Parathyroid adenoma (tissue), 2 donors: ENCODE measurements at regions not wholly inside any gene's neighbourhood (a gene's known extent, or its start where the extent isn't known, plus 50 kb on each side); places are given as distances from the start of the nearest gene placed in this dataset.
"Not testable (repeated sequence)": the region's sequence is repeated elsewhere in the genome, so short reads cannot be mapped to it uniquely, and the experiment has no call there.

Experiments
- H2AFZ ChIP-seq: fragments of 300-600 bp; sonication (generic); one replicate; pipeline ENCODE4 v1.7.0; 2017; ENCODE audit warnings: antibody characterized with exemption, mild to moderate bottlenecking
- H3K27ac ChIP-seq: fragments of 300-600 bp; sonication (generic); one replicate; pipeline ENCODE4 v1.7.0; 2017
- H3K27me3 ChIP-seq: fragments of 300-600 bp; sonication (generic); one replicate; pipeline ENCODE4 v1.7.0; 2017; ENCODE audit warnings: low read length; ENCODE audit not compliant: control insufficient read depth, insufficient read depth
- H3K36me3 ChIP-seq: fragments of 300-600 bp; sonication (generic); one replicate; pipeline ENCODE4 v1.7.0; 2017; ENCODE audit warnings: low read length; ENCODE audit not compliant: control insufficient read depth, insufficient read depth
- H3K4me1 ChIP-seq: fragments of 300-600 bp; sonication (generic); one replicate; pipeline ENCODE4 v1.7.0; 2017; ENCODE audit warnings: control low read depth
- H3K4me2 ChIP-seq: fragments of 300-600 bp; sonication (generic); one replicate; pipeline ENCODE4 v1.7.0; 2017; ENCODE audit warnings: low read length
- H3K4me3 ChIP-seq: fragments of 300-600 bp; sonication (generic); one replicate; pipeline ENCODE4 v1.7.0; 2017; ENCODE audit warnings: low read depth, low read length
- H3K79me2 ChIP-seq: fragments of 300-600 bp; sonication (generic); one replicate; pipeline ENCODE4 v1.7.0; 2017; ENCODE audit warnings: control low read depth
- H3K9ac ChIP-seq: fragments of 300-600 bp; sonication (generic); one replicate; pipeline ENCODE4 v1.7.0; 2017; ENCODE audit warnings: mild to moderate bottlenecking
- H3K9me3 ChIP-seq: fragments of 300-600 bp; sonication (generic); one replicate; pipeline ENCODE4 v1.7.0; 2017; ENCODE audit warnings: low read length; ENCODE audit not compliant: control insufficient read depth
- TF ChIP-seq, protein P1 (sequence below): fragments of 300-600 bp; sonication (generic); IDR thresholded peaks from one replicate; pipeline ENCODE4 v1.7.0; 2017; ENCODE audit warnings: antibody characterized with exemption, mild to moderate bottlenecking
- donor health status: primary hyperparathyroidism.

DNA sequence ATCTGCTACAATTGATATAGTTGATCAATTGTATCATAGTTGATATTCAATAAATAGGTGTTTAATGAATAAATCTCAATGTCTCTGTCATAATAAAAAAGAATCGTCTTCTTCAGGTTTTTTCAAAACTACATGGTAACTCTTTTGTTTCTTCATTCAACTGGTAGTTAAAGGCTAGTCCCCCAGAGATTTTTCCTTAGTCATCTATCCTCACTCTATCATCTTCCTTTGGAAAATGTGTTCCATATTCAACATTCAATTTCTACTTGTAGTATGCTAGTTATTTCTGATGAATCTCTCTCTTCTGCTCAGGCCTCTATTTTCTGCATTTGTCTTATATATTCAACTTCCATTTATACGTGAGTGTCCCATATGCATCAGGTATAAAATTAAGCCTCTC is 558.8 kb downstream of the KCNT2 start:
- Histone ChIP-seq H3K9ac (no peak overlapping the region), H3K4me1 (no peaks in the 10 kb centered on the region), H3K27me3 (no peaks in the 10 kb centered on the region), H3K79me2 (no peaks in the 10 kb centered on the region), H3K36me3 (no peaks in the 10 kb centered on the region), H3K4me3 (no peak overlapping the region), H3K9me3 (no peaks in the 10 kb centered on the region), H3K4me2 (no peak overlapping the region), H3K27ac (no peak overlapping the region), H2AFZ (no peak overlapping the region)
- TF ChIP-seq, protein P1, sequence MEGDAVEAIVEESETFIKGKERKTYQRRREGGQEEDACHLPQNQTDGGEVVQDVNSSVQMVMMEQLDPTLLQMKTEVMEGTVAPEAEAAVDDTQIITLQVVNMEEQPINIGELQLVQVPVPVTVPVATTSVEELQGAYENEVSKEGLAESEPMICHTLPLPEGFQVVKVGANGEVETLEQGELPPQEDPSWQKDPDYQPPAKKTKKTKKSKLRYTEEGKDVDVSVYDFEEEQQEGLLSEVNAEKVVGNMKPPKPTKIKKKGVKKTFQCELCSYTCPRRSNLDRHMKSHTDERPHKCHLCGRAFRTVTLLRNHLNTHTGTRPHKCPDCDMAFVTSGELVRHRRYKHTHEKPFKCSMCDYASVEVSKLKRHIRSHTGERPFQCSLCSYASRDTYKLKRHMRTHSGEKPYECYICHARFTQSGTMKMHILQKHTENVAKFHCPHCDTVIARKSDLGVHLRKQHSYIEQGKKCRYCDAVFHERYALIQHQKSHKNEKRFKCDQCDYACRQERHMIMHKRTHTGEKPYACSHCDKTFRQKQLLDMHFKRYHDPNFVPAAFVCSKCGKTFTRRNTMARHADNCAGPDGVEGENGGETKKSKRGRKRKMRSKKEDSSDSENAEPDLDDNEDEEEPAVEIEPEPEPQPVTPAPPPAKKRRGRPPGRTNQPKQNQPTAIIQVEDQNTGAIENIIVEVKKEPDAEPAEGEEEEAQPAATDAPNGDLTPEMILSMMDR = no peak

DNA sequence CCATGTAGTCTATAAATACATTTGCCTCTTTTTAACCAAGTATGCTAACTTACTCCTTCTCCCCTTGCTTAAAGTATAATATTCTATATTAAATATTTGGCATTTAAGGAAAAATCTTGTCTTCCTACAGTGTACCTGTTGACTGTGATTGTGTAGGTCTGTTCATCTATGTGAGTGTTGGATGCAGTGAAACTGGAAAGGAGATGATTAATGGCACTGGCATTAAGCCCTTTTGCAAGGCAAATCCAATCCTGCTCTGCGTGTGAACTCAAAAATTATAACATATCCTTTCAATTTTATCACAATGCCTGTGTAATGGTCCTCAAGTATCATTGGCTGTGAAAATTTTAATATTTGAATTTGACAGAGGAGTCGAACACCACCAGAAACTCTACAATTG is 565.0 kb downstream of the KCNT2 start:
- H3K27ac ChIP-seq = no peak overlapping the region
- H3K27me3 ChIP-seq = no peaks in the 10 kb centered on the region
- H3K4me3 ChIP-seq = no peak overlapping the region
- TF ChIP-seq, protein P1 = no peak
- H3K4me1 ChIP-seq = no peaks in the 10 kb centered on the region
- no peaks in the 10 kb centered on the region for H3K79me2 ChIP-seq
- no peak overlapping the region for H3K4me2 ChIP-seq
- H3K9me3 ChIP-seq = no peaks in the 10 kb centered on the region
- no peak overlapping the region for H3K9ac ChIP-seq
- H2AFZ ChIP-seq = no peak overlapping the region
- no peaks in the 10 kb centered on the region for H3K36me3 ChIP-seq

DNA sequence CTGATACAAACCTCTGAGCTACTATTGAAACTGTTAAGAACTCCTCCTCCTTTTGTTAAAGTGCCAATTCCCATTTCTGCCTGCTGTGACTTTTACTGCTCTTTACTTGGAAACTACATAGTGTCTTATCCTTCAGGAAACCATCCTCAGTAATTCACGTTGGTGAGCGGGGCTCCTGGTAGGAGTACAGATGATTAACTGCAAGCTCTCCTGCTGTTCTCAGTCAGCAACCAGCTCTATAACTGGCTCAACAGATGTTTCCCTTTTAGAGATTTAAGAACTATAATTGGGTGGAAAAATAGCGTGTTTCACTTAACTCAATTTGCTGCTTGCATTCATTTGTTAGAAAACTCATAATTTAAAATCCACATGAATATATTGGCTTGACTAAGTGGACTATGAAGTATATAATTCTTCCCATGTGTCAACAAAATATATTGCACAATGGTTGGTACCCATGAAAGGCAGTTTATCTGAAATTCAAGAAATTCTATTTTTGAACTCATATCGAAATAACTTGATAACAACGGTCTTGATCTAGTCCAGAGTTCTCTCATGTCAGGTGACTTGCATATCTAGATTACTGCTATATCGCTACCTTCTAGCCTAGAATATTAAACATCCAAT is 574.0 kb downstream of the KCNT2 start:
- no peak overlapping the region for H3K27ac ChIP-seq
- no peak overlapping the region for H3K4me3 ChIP-seq
- H3K79me2 ChIP-seq = no peaks in the 10 kb centered on the region
- H3K4me1 ChIP-seq = no peaks in the 10 kb centered on the region
- no peaks in the 10 kb centered on the region for H3K9me3 ChIP-seq
- no peaks in the 10 kb centered on the region for H3K36me3 ChIP-seq
- no peak overlapping the region for H3K4me2 ChIP-seq
- no peaks in the 10 kb centered on the region for H3K27me3 ChIP-seq
- H3K9ac ChIP-seq = no peak overlapping the region
- TF ChIP-seq, protein P1 = no peak
- H2AFZ ChIP-seq = no peak overlapping the region

- H3K9me3 ChIP-seq, H2AFZ ChIP-seq, H3K4me2 ChIP-seq, H3K9ac ChIP-seq, H3K27me3 ChIP-seq, H3K79me2 ChIP-seq, H3K27ac ChIP-seq, H3K4me3 ChIP-seq, H3K4me1 ChIP-seq, H3K36me3 ChIP-seq: not testable (repeated sequence)
These were observed 576.9 kb downstream of the KCNT2 start for GRCh38 chr1:196031387-196031786.

DNA sequence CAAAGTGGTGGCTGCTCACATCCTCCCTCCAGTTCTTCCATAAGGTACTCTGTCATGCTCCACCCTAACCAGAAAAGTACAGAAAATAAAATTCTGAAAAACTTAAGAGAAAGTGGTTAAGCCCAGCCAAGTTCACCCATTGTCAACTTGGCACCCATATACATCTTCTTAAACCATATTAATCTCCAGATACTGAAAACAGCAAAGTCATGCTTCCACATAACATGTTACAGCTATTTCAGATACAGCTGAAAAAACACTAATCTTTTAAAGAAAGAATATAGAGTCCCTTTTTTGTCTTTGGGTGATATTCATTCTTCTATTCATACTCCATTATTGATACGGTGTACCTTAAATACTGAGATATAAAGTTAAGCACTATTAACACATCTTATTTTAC is 577.8 kb downstream of the KCNT2 start:
- Histone ChIP-seq H3K36me3 (no peaks in the 10 kb centered on the region), H3K4me3 (no peak overlapping the region), H3K9ac (no peak overlapping the region), H3K27ac (no peak overlapping the region), H3K79me2 (no peaks in the 10 kb centered on the region), H3K4me2 (no peak overlapping the region), H3K4me1 (no peaks in the 10 kb centered on the region), H3K27me3 (no peaks in the 10 kb centered on the region), H3K9me3 (no peaks in the 10 kb centered on the region), H2AFZ (no peak overlapping the region)
- TF ChIP-seq, protein P1 = no peak
